Hepatocyte (in vitro differentiated cells): ENCODE measurements at regions not wholly inside any gene's neighbourhood (a gene's known extent, or its start where the extent isn't known, plus 50 kb on each side); places are given as distances from the start of the nearest gene placed in this dataset.

Experiments
- CTCF ChIP-seq: fragments of 200-600 bp; sonication (generic); IDR thresholded peaks from 2 replicates; pipeline ENCODE4 v1.5.1; 2016; ENCODE audit warnings: antibody characterized with exemption, mild to moderate bottlenecking; ENCODE audit not compliant: poor library complexity
- EZH2 ChIP-seq: fragments of 200-600 bp; sonication (generic); IDR thresholded peaks from 2 replicates; pipeline ENCODE4 v1.6.1; 2016; ENCODE audit warnings: antibody characterized with exemption, mild to moderate bottlenecking, borderline replicate concordance

DNA sequence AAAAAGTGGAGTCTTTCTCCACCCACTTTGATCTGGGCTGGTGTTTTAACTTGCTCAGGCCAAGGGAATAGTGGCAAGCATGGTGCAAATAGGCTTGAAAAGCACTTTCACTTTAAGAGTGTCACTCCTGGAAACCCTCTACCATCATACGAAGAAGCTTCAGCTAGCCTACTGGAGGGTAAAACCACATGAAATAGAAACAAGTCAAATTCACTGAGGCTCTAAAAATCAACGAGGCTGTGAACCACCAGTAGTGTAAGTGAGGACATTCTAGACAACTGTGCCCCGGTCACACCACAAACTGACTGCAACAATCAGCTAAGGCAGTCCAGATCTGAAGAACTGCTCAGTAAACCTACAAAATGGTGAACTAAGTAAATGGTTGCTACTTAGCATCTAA, 2366.3 kb upstream of the C9orf72 start:
- no peak for TF ChIP-seq EZH2
- TF ChIP-seq CTCF = no peak
